Fibroblast of mammary gland (primary cell): ENCODE measurements at regions not wholly inside any gene's neighbourhood (a gene's known extent, or its start where the extent isn't known, plus 50 kb on each side); places are given as distances from the start of the nearest gene placed in this dataset.

Experiments
- DNase-seq: peaks from one replicate; pipeline ENCODE4 v3.0.0-alpha.2; 2010; ENCODE audit warnings: low read depth
- H3K4me3 ChIP-seq: 2 replicates; pipeline ENCODE4 v1.5.1; 2011; ENCODE audit warnings: low read depth, mild to moderate bottlenecking, low read length, moderate library complexity; ENCODE audit not compliant: control insufficient read depth
- TF ChIP-seq, protein P1 (sequence below): conservative IDR thresholded peaks from 2 replicates; pipeline ENCODE4 v1.5.1; 2011; ENCODE audit warnings: low read depth, low read length, inconsistent platforms; ENCODE audit not compliant: control insufficient read depth, insufficient read depth

DNA sequence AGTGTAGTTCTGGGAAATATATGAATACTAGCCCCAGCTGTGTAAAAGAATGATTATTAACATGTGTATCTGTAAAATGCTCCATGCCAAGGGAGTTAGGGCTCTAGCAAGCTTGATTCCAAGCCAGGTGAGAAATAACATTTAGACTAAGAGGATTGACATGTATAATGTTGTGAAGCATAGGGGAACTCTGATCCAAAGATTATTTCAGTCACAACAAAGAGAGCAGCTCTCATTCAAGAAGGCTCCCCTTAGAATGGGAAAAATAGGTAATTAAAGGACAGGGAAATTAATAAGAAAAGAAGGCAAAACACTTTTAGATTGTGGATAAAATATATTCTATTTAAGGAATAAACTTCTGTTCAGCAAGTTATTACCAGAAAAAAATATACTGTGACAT lies 347.3 kb upstream of the CDH7 start:
- H3K4me3 ChIP-seq = no peak overlapping the region
- TF ChIP-seq, protein P1, sequence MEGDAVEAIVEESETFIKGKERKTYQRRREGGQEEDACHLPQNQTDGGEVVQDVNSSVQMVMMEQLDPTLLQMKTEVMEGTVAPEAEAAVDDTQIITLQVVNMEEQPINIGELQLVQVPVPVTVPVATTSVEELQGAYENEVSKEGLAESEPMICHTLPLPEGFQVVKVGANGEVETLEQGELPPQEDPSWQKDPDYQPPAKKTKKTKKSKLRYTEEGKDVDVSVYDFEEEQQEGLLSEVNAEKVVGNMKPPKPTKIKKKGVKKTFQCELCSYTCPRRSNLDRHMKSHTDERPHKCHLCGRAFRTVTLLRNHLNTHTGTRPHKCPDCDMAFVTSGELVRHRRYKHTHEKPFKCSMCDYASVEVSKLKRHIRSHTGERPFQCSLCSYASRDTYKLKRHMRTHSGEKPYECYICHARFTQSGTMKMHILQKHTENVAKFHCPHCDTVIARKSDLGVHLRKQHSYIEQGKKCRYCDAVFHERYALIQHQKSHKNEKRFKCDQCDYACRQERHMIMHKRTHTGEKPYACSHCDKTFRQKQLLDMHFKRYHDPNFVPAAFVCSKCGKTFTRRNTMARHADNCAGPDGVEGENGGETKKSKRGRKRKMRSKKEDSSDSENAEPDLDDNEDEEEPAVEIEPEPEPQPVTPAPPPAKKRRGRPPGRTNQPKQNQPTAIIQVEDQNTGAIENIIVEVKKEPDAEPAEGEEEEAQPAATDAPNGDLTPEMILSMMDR = no peak
- no peak for DNase-seq

DNA sequence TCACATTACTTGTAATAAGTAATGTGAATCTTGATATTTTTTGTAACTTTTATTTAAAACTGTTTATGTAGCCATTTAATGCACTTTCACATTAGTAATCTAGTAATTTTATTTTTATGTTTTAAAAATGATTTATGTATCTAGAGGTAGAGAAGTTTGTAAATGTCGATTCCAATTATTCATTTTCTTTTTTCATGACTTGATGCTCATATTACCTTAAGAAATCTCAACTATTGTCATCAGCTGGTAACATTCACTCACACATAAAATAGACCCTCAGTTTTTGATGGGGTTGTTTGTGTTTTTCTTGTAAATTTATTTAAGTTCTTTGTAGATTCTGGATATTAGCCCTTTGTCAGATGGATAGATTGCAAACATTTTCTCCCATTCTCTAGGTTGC lies 351.7 kb upstream of the CDH7 start:
- TF ChIP-seq, protein P1 = no peak
- H3K4me3 ChIP-seq = no peak overlapping the region
- DNase-seq = no peak

DNA sequence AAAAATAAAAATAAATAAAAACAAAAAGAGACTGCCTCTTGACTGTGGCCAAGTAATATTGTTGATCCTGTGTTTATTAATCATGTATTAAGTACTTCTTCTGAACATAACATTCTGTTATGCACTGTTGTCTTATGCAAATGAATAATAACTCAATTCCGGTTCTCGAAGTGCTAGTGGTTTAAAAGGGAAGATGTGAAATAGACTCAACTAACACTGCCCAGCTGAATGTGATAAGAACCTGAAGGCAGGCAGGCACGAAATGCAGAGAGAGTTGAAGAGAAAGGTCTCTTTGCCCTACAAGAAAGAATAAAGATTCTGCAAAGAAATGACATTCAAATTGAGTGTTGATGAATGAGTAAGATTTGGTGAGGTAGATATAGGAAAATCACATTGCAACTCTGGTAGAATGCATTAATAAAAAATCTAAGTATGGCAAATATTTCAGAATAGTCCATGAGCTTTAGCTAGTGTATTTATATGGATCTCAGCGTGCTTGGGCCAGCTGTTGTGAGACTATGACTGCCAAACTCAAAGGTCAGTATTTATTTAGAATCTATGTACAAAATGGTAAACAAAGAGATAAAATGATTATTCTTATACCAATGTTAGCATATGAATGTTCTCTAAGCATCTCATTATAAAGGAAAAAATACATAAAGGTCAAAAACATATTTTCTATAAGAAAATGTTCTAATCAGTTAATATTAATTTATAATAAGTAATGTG lies 352.3 kb upstream of the CDH7 start:
- TF ChIP-seq, protein P1 = no peak
- no peak overlapping the region for H3K4me3 ChIP-seq
- no peak for DNase-seq

DNA sequence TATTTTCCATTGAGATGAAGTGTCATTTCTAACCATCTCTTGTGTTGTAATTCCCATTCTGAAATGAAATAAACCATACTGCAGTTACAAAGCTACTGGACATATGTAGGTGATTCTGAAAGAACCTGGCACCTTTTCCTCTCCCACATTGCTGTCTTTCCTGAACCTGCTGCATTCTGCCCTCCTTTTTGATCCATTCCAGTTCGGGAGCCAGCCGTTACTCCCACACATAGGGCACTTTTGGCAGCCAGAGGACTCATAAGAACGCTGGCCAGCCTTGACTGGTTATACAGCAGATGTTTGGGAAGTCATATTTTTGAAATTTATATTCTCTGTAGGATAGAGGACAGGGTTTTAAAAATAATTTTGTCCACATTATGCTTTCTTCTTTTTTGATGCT lies 369.8 kb upstream of the CDH7 start:
- DNase-seq = no peak
- TF ChIP-seq, protein P1 = no peak
- no peak overlapping the region for H3K4me3 ChIP-seq

DNA sequence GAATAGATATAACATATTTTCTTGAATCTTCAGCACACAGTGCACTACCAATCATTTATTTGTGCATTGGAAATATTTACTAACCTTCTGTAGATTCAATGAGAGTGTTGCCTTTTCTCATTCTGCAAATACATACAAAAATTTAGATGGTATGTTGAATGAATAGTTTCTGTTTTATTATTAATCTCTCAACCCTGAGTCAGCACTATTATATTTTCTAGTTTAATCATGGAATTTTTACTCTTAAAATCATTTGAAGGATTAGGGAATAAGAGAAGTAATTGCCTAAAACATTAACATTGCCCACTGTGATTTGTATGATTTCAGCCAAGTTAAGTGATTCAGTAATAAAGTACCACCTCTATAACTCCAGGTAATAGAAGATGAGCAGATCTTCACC lies 370.2 kb upstream of the CDH7 start:
- TF ChIP-seq, protein P1 = no peak
- no peak for DNase-seq
- no peak overlapping the region for H3K4me3 ChIP-seq

DNA sequence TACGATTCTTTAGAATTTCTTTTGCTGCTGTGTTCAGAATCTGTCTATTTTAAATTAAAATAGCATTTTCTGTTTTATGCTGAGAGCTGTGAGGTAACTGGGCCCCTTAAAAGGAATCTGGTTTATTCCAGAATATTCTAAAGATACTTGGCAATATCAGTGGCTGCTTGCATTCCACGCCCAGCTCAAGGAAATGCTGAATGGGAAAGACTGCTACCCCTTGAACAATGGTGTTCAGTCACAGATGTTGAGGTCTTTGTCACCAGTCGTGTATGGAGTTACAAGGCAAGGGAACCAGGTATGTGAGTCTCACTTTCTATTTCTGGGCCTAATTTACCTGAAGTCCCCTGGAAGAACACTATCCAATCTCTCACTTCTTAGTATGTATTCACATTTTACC lies 377.9 kb upstream of the CDH7 start:
- H3K4me3 ChIP-seq = no peak overlapping the region
- DNase-seq = no peak
- TF ChIP-seq, protein P1 = no peak
